ENCODE measurements at regions not wholly inside any gene's neighbourhood (a gene's known extent, or its start where the extent isn't known, plus 50 kb on each side); places are given as distances from the start of the nearest gene placed in this dataset.

DNA sequence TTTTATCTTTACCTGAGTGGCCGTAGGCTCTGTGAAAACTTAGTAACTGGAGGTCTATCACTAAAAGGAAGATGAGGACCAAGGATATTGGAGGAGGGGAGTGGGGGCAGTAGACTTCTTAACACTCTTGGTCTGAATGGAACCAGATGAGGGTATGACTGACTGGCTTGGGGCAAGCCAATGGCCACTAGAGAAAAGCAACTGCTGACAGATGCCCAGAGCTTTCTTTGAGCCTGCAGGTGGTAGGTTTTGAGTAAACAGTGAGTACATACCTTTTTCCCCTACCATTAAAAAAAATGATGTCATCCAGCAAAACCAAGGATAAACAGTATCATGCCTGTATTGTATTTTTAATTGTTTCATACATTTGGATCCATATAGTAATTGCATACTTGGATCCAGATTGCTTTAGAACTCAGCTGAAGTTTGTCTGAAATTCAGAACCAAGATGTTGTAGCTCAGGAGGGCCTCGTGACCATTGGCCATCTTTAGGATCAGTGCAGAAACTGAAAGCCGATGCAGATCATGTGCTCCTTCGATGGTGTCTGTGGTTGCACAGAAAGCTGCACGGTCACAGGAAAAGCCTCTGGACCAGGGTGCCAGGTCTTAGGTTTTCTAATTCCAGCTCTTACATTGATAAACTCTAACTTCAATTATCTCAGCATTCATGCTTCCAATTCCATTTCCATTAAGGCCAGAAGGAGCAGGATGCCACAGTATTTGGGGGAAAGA is 131.0 kb downstream of the PDGFRA start:
- no peak for TF ChIP-seq CTCF (IDR thresholded peaks at IDR 0.05; ENCODE audit: partially characterized antibody, unreplicated experiment)
- no peak for DNase-seq
- no peak overlapping the region for H3K27ac Mint-ChIP-seq (ENCODE audit: unreplicated experiment)
- peaks cover 3% of the 10 kb centered on the region for H3K27me3 Mint-ChIP-seq (ENCODE audit: unreplicated experiment)
- no peak overlapping the region for H3K4me3 Mint-ChIP-seq (ENCODE audit: unreplicated experiment)
- H3K4me1 Mint-ChIP-seq (ENCODE audit: low read depth, unreplicated experiment), result peaks cover 7% of the 10 kb centered on the region
- peaks cover 2% of the 10 kb centered on the region for H3K9me3 Mint-ChIP-seq (ENCODE audit: unreplicated experiment)
- H3K36me3 Mint-ChIP-seq (ENCODE audit: unreplicated experiment), result no peaks in the 10 kb centered on the region

- TF ChIP-seq CTCF (IDR thresholded peaks at IDR 0.05; ENCODE audit: partially characterized antibody, unreplicated experiment), result no peak
- Mint-ChIP-seq H3K9me3 (ENCODE audit: unreplicated experiment) (peaks cover 2% of the 10 kb centered on the region), H3K4me3 (ENCODE audit: unreplicated experiment) (no peak overlapping the region), H3K36me3 (ENCODE audit: unreplicated experiment) (no peaks in the 10 kb centered on the region), H3K27me3 (ENCODE audit: unreplicated experiment) (peaks cover 3% of the 10 kb centered on the region), H3K27ac (ENCODE audit: unreplicated experiment) (no peak overlapping the region), H3K4me1 (ENCODE audit: low read depth, unreplicated experiment) (peaks cover 2% of the 10 kb centered on the region)
- DNase-seq, result no peak
Observed at GRCh38 chr4:54363037-54363436, 133.9 kb downstream of the PDGFRA start.

GRCh38 chr4:54365691-54366090 is 136.6 kb downstream of the PDGFRA start:
- H3K27ac Mint-ChIP-seq (ENCODE audit: unreplicated experiment), result no peak overlapping the region
- peaks cover 3% of the 10 kb centered on the region for H3K27me3 Mint-ChIP-seq (ENCODE audit: unreplicated experiment)
- TF ChIP-seq CTCF (IDR thresholded peaks at IDR 0.05; ENCODE audit: partially characterized antibody, unreplicated experiment), result no peak
- peaks cover 2% of the 10 kb centered on the region for H3K9me3 Mint-ChIP-seq (ENCODE audit: unreplicated experiment)
- H3K36me3 Mint-ChIP-seq (ENCODE audit: unreplicated experiment), result no peaks in the 10 kb centered on the region
- H3K4me1 Mint-ChIP-seq (ENCODE audit: low read depth, unreplicated experiment), result peaks cover 2% of the 10 kb centered on the region
- no peak for DNase-seq
- H3K4me3 Mint-ChIP-seq (ENCODE audit: unreplicated experiment), result no peak overlapping the region

DNA sequence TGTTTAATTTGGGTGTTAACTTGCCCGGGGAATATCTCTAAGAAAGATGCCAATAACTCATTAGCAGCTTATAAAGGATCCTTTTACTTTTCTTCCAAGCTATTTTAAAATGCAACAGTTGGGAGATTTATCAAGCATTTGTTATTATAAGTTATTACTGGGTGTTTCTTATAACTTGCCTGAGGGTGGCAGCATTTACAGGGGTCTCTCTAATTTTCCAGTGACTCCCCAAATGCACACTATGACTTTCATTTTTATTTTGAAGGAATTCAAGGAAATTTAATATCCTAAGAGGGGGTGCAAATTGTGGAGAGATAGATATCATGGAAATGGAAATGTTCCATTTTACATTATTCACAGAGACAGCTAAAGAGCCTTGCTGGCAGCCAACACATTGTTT is 138.0 kb downstream of the PDGFRA start:
- H3K27ac Mint-ChIP-seq (ENCODE audit: unreplicated experiment), result no peak overlapping the region
- DNase-seq, result no peak
- TF ChIP-seq CTCF (IDR thresholded peaks at IDR 0.05; ENCODE audit: partially characterized antibody, unreplicated experiment), result no peak
- no peak overlapping the region for H3K4me3 Mint-ChIP-seq (ENCODE audit: unreplicated experiment)
- peaks cover 2% of the 10 kb centered on the region for H3K4me1 Mint-ChIP-seq (ENCODE audit: low read depth, unreplicated experiment)
- H3K27me3 Mint-ChIP-seq (ENCODE audit: unreplicated experiment), result peaks cover 4% of the 10 kb centered on the region
- H3K36me3 Mint-ChIP-seq (ENCODE audit: unreplicated experiment), result peaks cover 3% of the 10 kb centered on the region
- peaks cover 2% of the 10 kb centered on the region for H3K9me3 Mint-ChIP-seq (ENCODE audit: unreplicated experiment)
